CD14-positive monocyte (primary cell): ENCODE measurements at regions not wholly inside any gene's neighbourhood (a gene's known extent, or its start where the extent isn't known, plus 50 kb on each side); places are given as distances from the start of the nearest gene placed in this dataset.

Experiments used
- DNase-seq, 3 donors: peaks; one replicate each; pipeline ENCODE4 v3.0.0-alpha.2; 2011 to 2022
- H2AFZ ChIP-seq: 2 replicates; pipeline ENCODE4 v1.6.0; 2012; ENCODE audit warnings: mild to moderate bottlenecking, low read depth, low read length, inconsistent platforms; ENCODE audit not compliant: insufficient read depth, poor library complexity, severe bottlenecking
- H3K27ac ChIP-seq, 2 donors: 1 replicate in 1 of 2; 2 replicates in 1 of 2; pipeline ENCODE4 v1.5.1; 2012 to 2013; ENCODE audit warnings: low read length in 2 of 2, control low read depth in 1 of 2, inconsistent platforms in 1 of 2, low read depth in 1 of 2, mild to moderate bottlenecking in 1 of 2
- H3K27me3 ChIP-seq, 2 donors: one replicate each; pipeline versions ENCODE4 v1.6.0 to v1.6.1; 2011 to 2013; ENCODE audit warnings: low read length in 2 of 2; ENCODE audit not compliant: control insufficient read depth in 2 of 2, insufficient read depth in 2 of 2
- H3K36me3 ChIP-seq, 2 donors: replicated peaks in 1 of 2; 1 replicate in 1 of 2; 2 replicates in 1 of 2; pipeline versions ENCODE4 v1.5.1 to v1.6.1; 2012 to 2013; ENCODE audit warnings: low read length in 2 of 2, control low read depth in 1 of 2, inconsistent platforms in 1 of 2, mild to moderate bottlenecking in 1 of 2; ENCODE audit not compliant: insufficient read depth in 2 of 2, control insufficient read depth in 1 of 2
- H3K4me1 ChIP-seq, 2 donors: 1 replicate in 1 of 2; 2 replicates in 1 of 2; pipeline versions ENCODE4 v1.5.1 to v1.6.1; 2012 to 2013; ENCODE audit warnings: low read length in 2 of 2, control low read depth in 1 of 2, inconsistent platforms in 1 of 2, mild to moderate bottlenecking in 1 of 2, moderate library complexity in 1 of 2; ENCODE audit not compliant: insufficient read depth in 2 of 2, control insufficient read depth in 1 of 2
- H3K4me2 ChIP-seq: replicated peaks from 2 replicates; pipeline ENCODE3; 2012; ENCODE audit warnings: low read length, moderate library complexity, mild to moderate bottlenecking; ENCODE audit not compliant: poor library complexity, severe bottlenecking; ENCODE audit errors: extremely low read depth
- H3K4me3 ChIP-seq, 3 experiments: fragments of 200-600 bp in 1 of 3; sonication (generic) in 1 of 3; replicated peaks in 1 of 3; 1 replicate in 2 of 3; 2 replicates in 1 of 3; pipeline ENCODE4 v1.5.1; 2011 to 2013; ENCODE audit warnings: low read length in 3 of 3, mild to moderate bottlenecking in 3 of 3, control low read depth in 2 of 3, low read depth in 2 of 3, inconsistent platforms in 1 of 3, moderate library complexity in 1 of 3
- H3K79me2 ChIP-seq: 2 replicates; pipeline ENCODE4 v1.6.0; 2012; ENCODE audit warnings: mild to moderate bottlenecking, control low read depth, inconsistent platforms, low read length, moderate library complexity; ENCODE audit not compliant: insufficient read depth
- H3K9ac ChIP-seq: 2 replicates; pipeline ENCODE4 v1.6.0; 2017; ENCODE audit warnings: low read length, mild to moderate bottlenecking; ENCODE audit not compliant: insufficient read depth, poor library complexity, severe bottlenecking
- H3K9me3 ChIP-seq, 2 donors: replicated peaks in 1 of 2; 1 replicate in 1 of 2; 2 replicates in 1 of 2; pipeline versions ENCODE4 v1.5.1 to v1.6.1; 2012 to 2013; ENCODE audit warnings: low read length in 2 of 2, control low read depth in 1 of 2; ENCODE audit not compliant: control insufficient read depth in 1 of 2, insufficient read depth in 1 of 2
- H4K20me1 ChIP-seq: 2 replicates; pipeline ENCODE4 v1.6.0; 2012; ENCODE audit warnings: mild to moderate bottlenecking, low read length, control low read depth, moderate library complexity; ENCODE audit not compliant: insufficient read depth
- H3K27ac Mint-ChIP-seq, 7 donors: one replicate each; pipeline ENCODE4 v1.8.0; 2020; ENCODE audit warnings: mild to moderate bottlenecking in 7 of 7, mixed read lengths in 7 of 7, moderate library complexity in 6 of 7, inconsistent platforms in 2 of 7
- H3K27me3 Mint-ChIP-seq, 3 donors: one replicate each; pipeline ENCODE4 v1.8.0; 2021 to 2022; ENCODE audit warnings: low read depth in 3 of 3, mild to moderate bottlenecking in 3 of 3, mixed read lengths in 3 of 3, moderate library complexity in 3 of 3, inconsistent platforms in 1 of 3
- H3K36me3 Mint-ChIP-seq, 2 donors: one replicate each; pipeline ENCODE4 v1.8.0; 2020; ENCODE audit warnings: mixed read lengths in 2 of 2, inconsistent platforms in 1 of 2, mild to moderate bottlenecking in 1 of 2
- H3K4me1 Mint-ChIP-seq: one replicate; pipeline ENCODE4 v1.8.0; 2020; ENCODE audit warnings: mild to moderate bottlenecking, mixed read lengths
- H3K4me3 Mint-ChIP-seq, 2 donors: one replicate each; pipeline ENCODE4 v1.8.0; 2020; ENCODE audit warnings: mild to moderate bottlenecking in 2 of 2, mixed read lengths in 2 of 2, moderate library complexity in 1 of 2
- H3K9me3 Mint-ChIP-seq, 7 donors: one replicate each; pipeline ENCODE4 v1.8.0; 2020 to 2022; ENCODE audit warnings: mixed read lengths in 7 of 7, mild to moderate bottlenecking in 6 of 7, moderate library complexity in 6 of 7, inconsistent platforms in 2 of 7
- CTCF ChIP-seq: fragments of 200-600 bp; IDR thresholded peaks from one replicate; pipeline ENCODE4 v1.8.0; 2022; ENCODE audit warnings: antibody characterized with exemption, mild to moderate bottlenecking
- WGBS: methylation state at CpG from one replicate; pipeline ENCODE4 v1.1.5; 2013; ENCODE audit warnings: missing lambda C conversion rate; ENCODE audit not compliant: insufficient coverage; 5-methylcytosine and 5-hydroxymethylcytosine counted together
- intact Hi-C, 2 donors: fragments of 100-400 bp; cut with micrococcal nuclease; formaldehyde crosslinking; loops; one replicate each; pipeline versions ENCODE4 v1.15.0 to v1.15.1; 2023

GRCh38 chr3:153060346-153060745, 101.7 kb upstream of the RAP2B start:
- Mint-ChIP-seq H3K4me1 (peaks cover 24% of the 10 kb centered on the region), H3K4me3 (no peak overlapping the region), H3K27ac (no peak overlapping the region), H3K36me3 (no peaks in the 10 kb centered on the region), H3K9me3 (peaks cover 0 to 8% (median 2%) of the 10 kb centered on the region in 7 donors), H3K27me3 (peaks cover 0 to 6% (median under 1%) of the 10 kb centered on the region in 3 donors)
- Histone ChIP-seq H3K4me1 (peaks cover 5 to 16% of the 10 kb centered on the region in 2 donors), H3K36me3 (no peaks in the 10 kb centered on the region), H3K9me3 (peaks cover 0 to 4% of the 10 kb centered on the region in 2 donors), H4K20me1 (no peaks in the 10 kb centered on the region), H3K4me3 (no peak overlapping the region), H3K79me2 (no peaks in the 10 kb centered on the region), H3K27ac (no peak overlapping the region), H3K9ac (no peak overlapping the region), H3K4me2 (no peak overlapping the region), H3K27me3 (no peaks in the 10 kb centered on the region), H2AFZ (no peak overlapping the region)
- no peak for DNase-seq
- no peak for TF ChIP-seq CTCF
- WGBS = no CpG with 5 or more reads among the region's 5 CpGs
- intact Hi-C loops = no loop called here

GRCh38 chr3:153061938-153062528, 100.0 kb upstream of the RAP2B start:
- H3K27ac Mint-ChIP-seq = no peak overlapping the region
- H4K20me1 ChIP-seq = no peaks in the 10 kb centered on the region
- H3K4me1 ChIP-seq = peaks cover 5 to 16% of the 10 kb centered on the region in 2 donors
- DNase-seq = no peak
- H3K27me3 Mint-ChIP-seq = peaks cover 0 to 4% (median 0%) of the 10 kb centered on the region in 3 donors
- no peaks in the 10 kb centered on the region for H3K9me3 ChIP-seq
- H3K9ac ChIP-seq = no peak overlapping the region
- H3K4me2 ChIP-seq = no peak overlapping the region
- intact Hi-C loops = no loop called here
- no peak overlapping the region for H3K4me3 Mint-ChIP-seq
- no peaks in the 10 kb centered on the region for H3K27me3 ChIP-seq
- TF ChIP-seq CTCF = no peak
- peaks cover 24% of the 10 kb centered on the region for H3K4me1 Mint-ChIP-seq
- H3K36me3 ChIP-seq = no peaks in the 10 kb centered on the region
- no peaks in the 10 kb centered on the region for H3K79me2 ChIP-seq
- no peaks in the 10 kb centered on the region for H3K36me3 Mint-ChIP-seq
- no peak overlapping the region for H3K27ac ChIP-seq
- H2AFZ ChIP-seq = no peak overlapping the region
- whole genome bisulfite sequencing = 100% methylated on average over 3 of the region's 4 CpGs
- no peak overlapping the region for H3K4me3 ChIP-seq
- H3K9me3 Mint-ChIP-seq = peaks cover 0 to 2% (median 0%) of the 10 kb centered on the region in 7 donors
